ENCODE measurements at regions not wholly inside any gene's neighbourhood (a gene's known extent, or its start where the extent isn't known, plus 50 kb on each side); places are given as distances from the start of the nearest gene placed in this dataset.

GRCh38 chr7:16113058-16113457 lies 308.3 kb downstream of the CRPPA start:
- Mint-ChIP-seq H3K27me3 (ENCODE audit: low read depth, unreplicated experiment) (no peaks in the 10 kb centered on the region), H3K27ac (ENCODE audit: unreplicated experiment) (no peak overlapping the region), H3K4me3 (ENCODE audit: unreplicated experiment) (no peak overlapping the region), H3K36me3 (ENCODE audit: low read depth, unreplicated experiment) (peaks cover 2% of the 10 kb centered on the region), H3K9me3 (ENCODE audit: unreplicated experiment) (peaks cover 7% of the 10 kb centered on the region), H3K4me1 (ENCODE audit: low read depth, unreplicated experiment) (no peaks in the 10 kb centered on the region)
- Histone ChIP-seq H3K27me3 (ENCODE audit: insufficient read depth, low read length) (no peaks in the 10 kb centered on the region), H3K27ac (ENCODE audit: low read depth, low read length) (no peak overlapping the region), H3K4me2 (ENCODE audit: low read length) (no peak overlapping the region), H3K9ac (ENCODE audit: low read length) (no peak overlapping the region), H3K36me3 (ENCODE audit: insufficient read depth, low read length) (no peaks in the 10 kb centered on the region), H2AFZ (ENCODE audit: low read depth, low read length) (no peak overlapping the region), H3K9me3 (ENCODE audit: insufficient read depth, low read depth, low read length) (peaks cover 5% of the 10 kb centered on the region), H3K4me1 (ENCODE audit: insufficient read depth, low read length) (no peaks in the 10 kb centered on the region), H3K4me3 (ENCODE audit: insufficient read depth, low read depth, low read length) (no peak overlapping the region), H3K79me2 (ENCODE audit: insufficient read depth, low read length) (no peaks in the 10 kb centered on the region), H4K20me1 (ENCODE audit: insufficient read depth, low read length) (no peaks in the 10 kb centered on the region)
- no peak for FAIRE-seq
- no peak for DNase-seq (ENCODE audit: low read depth)
- TF ChIP-seq EZH2 (IDR thresholded peaks at IDR 0.05; ENCODE audit: insufficient read depth, low read length) (no peak), CTCF (IDR thresholded peaks at IDR 0.05; ENCODE audit: insufficient read depth, low read depth, low read length) (no peak)

- H3K9ac ChIP-seq (ENCODE audit: low read length) = no peak overlapping the region
- H3K4me3 ChIP-seq (ENCODE audit: insufficient read depth, low read depth, low read length) = no peak overlapping the region
- FAIRE-seq = no peak
- Mint-ChIP-seq H3K36me3 (ENCODE audit: low read depth, unreplicated experiment) (no peaks in the 10 kb centered on the region), H3K4me1 (ENCODE audit: low read depth, unreplicated experiment) (no peaks in the 10 kb centered on the region), H3K27me3 (ENCODE audit: low read depth, unreplicated experiment) (no peaks in the 10 kb centered on the region), H3K9me3 (ENCODE audit: unreplicated experiment) (peaks cover 30% of the 10 kb centered on the region), H3K4me3 (ENCODE audit: unreplicated experiment) (no peak overlapping the region), H3K27ac (ENCODE audit: unreplicated experiment) (no peak overlapping the region)
- no peaks in the 10 kb centered on the region for H3K36me3 ChIP-seq (ENCODE audit: insufficient read depth, low read length)
- H3K27ac ChIP-seq (ENCODE audit: low read depth, low read length) = no peak overlapping the region
- no peak overlapping the region for H2AFZ ChIP-seq (ENCODE audit: low read depth, low read length)
- TF ChIP-seq EZH2 (IDR thresholded peaks at IDR 0.05; ENCODE audit: insufficient read depth, low read length) = no peak
- TF ChIP-seq CTCF (IDR thresholded peaks at IDR 0.05; ENCODE audit: insufficient read depth, low read depth, low read length) = no peak
- no peak overlapping the region for H3K4me2 ChIP-seq (ENCODE audit: low read length)
- no peaks in the 10 kb centered on the region for H3K27me3 ChIP-seq (ENCODE audit: insufficient read depth, low read length)
- DNase-seq (ENCODE audit: low read depth) = no peak
- H3K79me2 ChIP-seq (ENCODE audit: insufficient read depth, low read length) = no peaks in the 10 kb centered on the region
- no peaks in the 10 kb centered on the region for H3K4me1 ChIP-seq (ENCODE audit: insufficient read depth, low read length)
- no peaks in the 10 kb centered on the region for H4K20me1 ChIP-seq (ENCODE audit: insufficient read depth, low read length)
- peaks cover 6% of the 10 kb centered on the region for H3K9me3 ChIP-seq (ENCODE audit: insufficient read depth, low read depth, low read length)
These were observed 314.5 kb downstream of the CRPPA start for GRCh38 chr7:16106869-16107268.

GRCh38 chr7:16106300-16106699 lies 315.0 kb downstream of the CRPPA start:
- no peak overlapping the region for H3K4me2 ChIP-seq (ENCODE audit: low read length)
- H3K36me3 Mint-ChIP-seq (ENCODE audit: low read depth, unreplicated experiment) = no peaks in the 10 kb centered on the region
- no peak for FAIRE-seq
- H3K4me1 ChIP-seq (ENCODE audit: insufficient read depth, low read length) = no peaks in the 10 kb centered on the region
- no peak overlapping the region for H3K27ac ChIP-seq (ENCODE audit: low read depth, low read length)
- H3K4me3 Mint-ChIP-seq (ENCODE audit: unreplicated experiment) = no peak overlapping the region
- no peak for DNase-seq (ENCODE audit: low read depth)
- peaks cover 6% of the 10 kb centered on the region for H3K9me3 ChIP-seq (ENCODE audit: insufficient read depth, low read depth, low read length)
- no peaks in the 10 kb centered on the region for H3K27me3 Mint-ChIP-seq (ENCODE audit: low read depth, unreplicated experiment)
- H3K79me2 ChIP-seq (ENCODE audit: insufficient read depth, low read length) = no peaks in the 10 kb centered on the region
- no peak overlapping the region for H3K9ac ChIP-seq (ENCODE audit: low read length)
- TF ChIP-seq EZH2 (IDR thresholded peaks at IDR 0.05; ENCODE audit: insufficient read depth, low read length) (no peak), CTCF (IDR thresholded peaks at IDR 0.05; ENCODE audit: insufficient read depth, low read depth, low read length) (no peak)
- H2AFZ ChIP-seq (ENCODE audit: low read depth, low read length) = no peak overlapping the region
- no peaks in the 10 kb centered on the region for H3K27me3 ChIP-seq (ENCODE audit: insufficient read depth, low read length)
- no peak overlapping the region for H3K27ac Mint-ChIP-seq (ENCODE audit: unreplicated experiment)
- no peaks in the 10 kb centered on the region for H4K20me1 ChIP-seq (ENCODE audit: insufficient read depth, low read length)
- H3K4me1 Mint-ChIP-seq (ENCODE audit: low read depth, unreplicated experiment) = no peaks in the 10 kb centered on the region
- H3K4me3 ChIP-seq (ENCODE audit: insufficient read depth, low read depth, low read length) = no peak overlapping the region
- no peaks in the 10 kb centered on the region for H3K36me3 ChIP-seq (ENCODE audit: insufficient read depth, low read length)
- peaks cover 30% of the 10 kb centered on the region for H3K9me3 Mint-ChIP-seq (ENCODE audit: unreplicated experiment)

All from astrocyte (in vitro differentiated cells and primary cell).